ES-I3 (cell line): ENCODE measurements at regions not wholly inside any gene's neighbourhood (a gene's known extent, or its start where the extent isn't known, plus 50 kb on each side); places are given as distances from the start of the nearest gene placed in this dataset.

Experiments
- H3K36me3 ChIP-seq: 2 replicates; pipeline ENCODE4 v1.6.1; 2013; ENCODE audit warnings: mild to moderate bottlenecking, low read length, control low read depth, moderate library complexity; ENCODE audit not compliant: insufficient read depth
- H3K4me1 ChIP-seq: 2 replicates; pipeline ENCODE4 v1.6.1; 2013; ENCODE audit warnings: mild to moderate bottlenecking, control low read depth, low read length; ENCODE audit not compliant: insufficient read depth
- H3K9ac ChIP-seq: 2 replicates; pipeline ENCODE4 v1.6.1; 2013; ENCODE audit warnings: low read depth, mild to moderate bottlenecking, low read length, moderate library complexity
- H3K9me3 ChIP-seq: 2 replicates; pipeline ENCODE4 v1.6.1; 2013; ENCODE audit warnings: mild to moderate bottlenecking, low read length, moderate library complexity; ENCODE audit not compliant: control insufficient read depth, insufficient read depth

DNA sequence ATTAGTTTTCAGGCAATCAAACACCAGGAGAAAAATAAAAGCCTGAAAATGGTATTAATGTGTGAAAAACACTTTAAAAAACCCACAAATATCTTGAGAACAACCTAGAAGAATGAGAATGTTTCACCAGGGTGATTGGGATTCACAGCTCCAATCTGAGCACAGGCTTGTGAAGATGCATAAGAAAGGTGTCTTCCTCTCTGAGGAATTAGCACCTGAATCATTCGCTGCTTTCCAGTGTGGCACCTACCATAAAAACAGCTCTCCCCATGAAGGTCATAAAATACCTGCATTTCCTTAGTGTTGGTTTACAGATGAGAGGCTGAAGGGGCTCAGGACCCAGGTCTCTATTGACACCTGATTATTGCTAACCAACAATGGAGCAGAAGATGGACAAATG lies 499.7 kb upstream of the KLHL29 start:
- peaks cover 10% of the 10 kb centered on the region; the same call in 1 of the 2 replicates for H3K4me1 ChIP-seq
- H3K9ac ChIP-seq: no peak overlapping the region
- H3K9me3 ChIP-seq: peaks cover 4% of the 10 kb centered on the region; the same call in 1 of the 2 replicates
- no peaks in the 10 kb centered on the region for H3K36me3 ChIP-seq

DNA sequence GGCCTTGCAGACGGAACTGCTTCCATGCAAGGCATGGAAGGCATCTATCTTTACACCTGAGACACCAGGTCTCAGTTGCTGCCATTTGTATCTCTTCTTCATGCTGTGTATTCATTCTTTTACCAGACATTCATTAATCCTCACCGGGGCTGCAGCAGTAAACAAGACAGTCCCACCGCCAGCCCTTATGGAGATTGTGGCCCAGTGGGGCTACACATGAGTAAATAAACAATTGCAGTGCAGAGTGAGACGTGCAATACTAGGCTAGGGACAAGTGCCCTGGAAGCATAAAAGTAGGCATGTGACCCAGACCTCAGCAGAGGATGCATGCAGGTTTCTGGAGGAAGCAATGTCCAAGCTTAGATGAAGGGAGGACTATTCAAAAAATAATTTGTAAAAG lies 497.6 kb upstream of the KLHL29 start:
- no peak overlapping the region for H3K9ac ChIP-seq
- H3K4me1 ChIP-seq: peaks cover 10% of the 10 kb centered on the region; the same call in 1 of the 2 replicates
- H3K36me3 ChIP-seq: no peaks in the 10 kb centered on the region
- H3K9me3 ChIP-seq: no peaks in the 10 kb centered on the region; the same call in 1 of the 2 replicates

DNA sequence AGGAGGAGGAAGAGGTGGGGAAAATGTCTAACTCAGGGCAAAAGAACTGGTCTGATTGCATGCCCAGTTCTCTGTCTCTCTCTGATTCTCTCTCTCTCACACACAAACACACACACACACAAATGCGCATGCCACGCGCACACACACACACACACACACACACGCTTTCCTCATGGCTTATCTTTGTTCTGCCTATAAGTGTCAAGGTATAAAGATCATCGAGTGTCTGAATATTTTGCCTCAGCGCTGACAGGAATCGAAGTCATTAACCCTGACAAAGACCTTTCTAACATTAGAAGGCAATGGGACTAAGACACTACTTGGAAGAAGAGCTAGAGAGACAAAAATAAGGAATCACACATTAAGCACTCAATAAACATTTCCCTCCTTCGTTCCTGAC lies 497.1 kb upstream of the KLHL29 start:
- Histone ChIP-seq H3K9ac (no peak overlapping the region), H3K9me3 (no peaks in the 10 kb centered on the region; the same call in 1 of the 2 replicates), H3K36me3 (no peaks in the 10 kb centered on the region), H3K4me1 (peaks cover 9% of the 10 kb centered on the region; the same call in 1 of the 2 replicates)

DNA sequence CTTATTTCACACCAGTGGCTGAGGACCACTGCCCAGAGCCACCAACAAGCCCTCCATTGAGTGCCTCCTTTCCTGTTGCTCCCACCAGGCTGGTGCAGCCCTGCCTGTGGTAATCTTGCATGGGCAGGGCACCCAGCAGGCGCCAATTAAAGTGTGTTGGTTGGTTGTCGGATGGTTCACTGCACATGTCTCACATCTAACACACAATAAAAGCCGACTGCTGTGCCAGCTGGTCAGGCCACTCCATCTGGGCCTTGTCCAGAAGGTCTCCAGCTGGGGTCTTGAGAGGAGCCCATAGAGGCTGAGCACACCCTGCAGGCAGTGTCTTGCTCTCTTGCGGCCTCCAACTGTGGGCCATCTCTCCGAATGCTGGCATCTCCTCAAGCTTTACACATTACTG lies 494.8 kb upstream of the KLHL29 start:
- H3K4me1 ChIP-seq: peaks cover 7% of the 10 kb centered on the region; the same call in 1 of the 2 replicates
- no peaks in the 10 kb centered on the region; the same call in 1 of the 2 replicates for H3K9me3 ChIP-seq
- no peak overlapping the region for H3K9ac ChIP-seq
- no peaks in the 10 kb centered on the region for H3K36me3 ChIP-seq

DNA sequence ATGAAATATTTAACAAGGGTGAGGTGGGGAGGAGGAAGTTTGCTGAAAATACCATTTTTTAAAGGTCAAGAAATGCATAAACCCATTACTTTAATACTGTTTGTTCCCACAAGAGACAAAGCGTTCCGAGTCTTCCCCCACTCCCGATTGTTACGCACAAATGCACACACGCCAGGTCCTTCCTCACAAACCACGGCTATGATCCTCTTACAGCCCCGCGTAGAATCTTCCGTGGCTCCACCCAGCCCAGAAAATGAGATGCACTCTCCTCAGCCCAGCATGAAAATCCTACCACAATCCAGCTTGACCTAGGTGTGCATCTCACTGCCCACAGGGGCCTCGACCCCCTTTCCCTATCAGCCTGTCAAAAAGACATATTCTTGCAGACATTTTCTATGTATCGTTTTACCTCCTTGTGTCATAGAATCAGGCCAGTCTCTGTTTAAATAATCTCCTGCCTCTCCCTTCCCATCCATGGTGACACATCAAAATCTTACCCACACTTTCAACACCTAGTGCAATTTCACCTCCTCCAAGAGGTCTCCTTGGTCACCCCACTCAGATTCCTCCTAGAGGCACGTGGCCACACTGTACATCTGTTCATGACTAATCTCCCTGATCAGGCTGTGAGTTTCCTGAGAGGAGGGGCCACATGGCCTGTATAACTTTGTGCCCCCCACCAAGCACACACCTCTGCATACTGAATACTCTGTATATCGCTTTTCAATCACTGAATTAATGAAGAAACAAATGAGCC lies 491.0 kb upstream of the KLHL29 start:
- no peaks in the 10 kb centered on the region for H3K36me3 ChIP-seq
- H3K9me3 ChIP-seq: no peaks in the 10 kb centered on the region; the same call in 1 of the 2 replicates
- no peaks in the 10 kb centered on the region for H3K4me1 ChIP-seq
- H3K9ac ChIP-seq: no peak overlapping the region

DNA sequence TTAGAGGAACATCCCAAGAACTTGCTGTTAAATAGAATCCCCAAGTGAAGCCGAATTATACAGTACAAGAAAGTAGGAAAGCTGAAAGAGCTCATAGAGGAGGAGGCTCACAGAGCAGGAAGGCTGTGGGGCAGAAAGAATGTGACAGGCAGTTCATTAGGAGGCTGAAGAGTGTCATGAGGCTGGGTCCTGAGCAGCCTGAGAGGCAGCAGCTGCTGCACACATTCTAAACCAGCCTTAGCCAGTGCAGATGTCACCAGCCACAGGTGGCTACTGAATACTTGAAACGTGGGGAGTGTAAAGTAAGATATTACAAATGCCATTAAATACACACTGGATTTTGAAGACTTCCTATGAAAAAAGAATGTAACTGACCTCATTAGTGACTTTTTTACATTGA lies 490.2 kb upstream of the KLHL29 start:
- Histone ChIP-seq H3K9ac (no peak overlapping the region), H3K9me3 (peaks cover 2% of the 10 kb centered on the region), H3K36me3 (no peaks in the 10 kb centered on the region), H3K4me1 (no peaks in the 10 kb centered on the region)

DNA sequence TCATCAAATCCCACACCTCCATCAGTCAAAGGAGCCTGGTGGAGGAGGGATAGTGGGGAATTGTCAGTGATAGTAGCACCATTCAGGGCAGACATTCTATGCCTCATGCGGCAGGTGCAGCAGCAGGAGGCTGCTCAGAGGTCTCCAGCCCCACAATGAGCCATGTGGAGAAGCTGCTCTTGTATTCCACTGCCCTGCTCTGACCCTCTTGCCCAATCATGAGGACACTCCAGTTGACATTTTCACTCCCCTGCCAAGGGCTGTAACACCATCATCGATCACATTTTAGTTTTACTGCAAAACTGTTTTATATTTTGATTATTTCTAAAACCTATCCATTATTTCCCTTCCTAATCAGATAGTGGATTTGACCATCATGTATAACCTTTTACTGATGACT lies 487.6 kb upstream of the KLHL29 start:
- H3K9me3 ChIP-seq: peaks cover 2% of the 10 kb centered on the region; the same call in 1 of the 2 replicates

DNA sequence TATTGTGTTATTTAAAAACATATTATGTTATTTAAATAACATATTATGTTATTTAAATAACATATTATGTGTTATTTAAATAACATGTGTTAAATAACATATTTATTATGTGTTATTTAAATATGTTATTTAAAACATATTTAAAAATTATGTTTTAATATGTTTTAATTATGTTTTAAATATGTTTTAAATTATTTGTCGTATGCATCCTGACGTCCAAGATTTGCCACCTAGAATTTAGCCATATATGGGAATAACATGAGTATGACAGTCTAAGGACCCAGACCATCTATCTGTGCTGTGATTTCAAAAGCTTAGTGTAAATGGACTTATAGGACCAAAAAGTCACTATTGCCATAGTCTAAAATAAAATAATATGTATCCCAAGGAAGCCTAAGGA lies 484.3 kb upstream of the KLHL29 start:
- Histone ChIP-seq H3K36me3 (no peaks in the 10 kb centered on the region), H3K9me3 (peaks cover 2% of the 10 kb centered on the region; the same call in 1 of the 2 replicates), H3K4me1 (no peaks in the 10 kb centered on the region), H3K9ac (no peak overlapping the region)

More for the DNA sequence above, 487.6 kb upstream of the KLHL29 start:
- H3K36me3 ChIP-seq: no peaks in the 10 kb centered on the region
- no peaks in the 10 kb centered on the region for H3K4me1 ChIP-seq
- no peak overlapping the region for H3K9ac ChIP-seq

DNA sequence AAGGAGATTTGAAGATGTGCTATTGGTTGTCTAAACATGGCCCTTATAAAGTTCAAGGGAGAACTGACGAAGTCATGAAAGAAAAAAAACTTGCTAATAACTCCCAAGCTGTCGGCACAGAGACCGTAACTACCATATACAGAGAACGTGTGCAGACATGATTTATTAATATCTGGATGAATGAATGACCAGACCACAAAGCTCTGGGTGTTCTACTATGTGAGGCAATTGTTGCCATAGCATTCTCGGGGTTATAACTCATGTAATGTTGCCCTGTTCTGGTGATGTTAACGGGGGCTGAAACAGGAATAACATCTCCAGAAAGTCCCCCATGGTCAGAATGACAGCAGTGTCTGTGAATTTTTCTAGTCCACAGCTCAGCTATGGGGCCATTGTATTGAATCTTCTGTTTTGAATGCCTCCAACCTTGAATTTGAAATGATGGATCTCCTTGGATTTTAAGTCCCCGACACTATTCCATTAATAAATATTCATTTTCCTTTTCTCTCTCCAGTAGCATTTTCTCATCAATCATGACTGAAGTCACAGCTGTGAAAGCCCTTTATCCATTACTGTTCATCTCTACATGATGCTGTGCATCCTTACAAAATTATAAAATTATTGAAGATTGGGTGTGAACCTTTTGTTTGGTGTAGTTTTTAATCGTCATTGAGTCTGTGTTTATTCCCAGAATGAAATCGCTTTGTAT lies 483.4 kb upstream of the KLHL29 start:
- H3K9me3 ChIP-seq: peaks cover 2% of the 10 kb centered on the region; the same call in 1 of the 2 replicates
- H3K36me3 ChIP-seq: no peaks in the 10 kb centered on the region
- no peaks in the 10 kb centered on the region for H3K4me1 ChIP-seq
- H3K9ac ChIP-seq: no peak overlapping the region

DNA sequence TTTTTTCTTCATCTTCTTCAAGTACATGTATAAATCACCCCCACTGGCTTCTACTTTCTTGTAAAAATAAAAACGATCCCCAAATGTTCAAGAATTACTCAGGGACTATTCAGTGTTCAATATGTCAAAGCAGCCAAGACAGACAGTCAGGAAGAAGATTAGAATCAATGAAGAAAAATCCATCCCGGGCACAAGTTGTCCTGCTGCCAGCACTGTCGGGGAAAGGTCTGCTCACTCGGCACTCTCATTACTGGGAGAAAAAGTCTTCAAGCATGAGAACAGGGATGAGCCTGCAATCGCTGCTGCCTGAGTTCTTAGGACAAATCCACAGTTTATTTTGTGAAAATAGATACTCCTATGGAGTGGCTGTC lies 482.8 kb upstream of the KLHL29 start:
- Histone ChIP-seq H3K36me3 (no peaks in the 10 kb centered on the region), H3K9ac (no peak overlapping the region), H3K9me3 (peaks cover 2% of the 10 kb centered on the region; the same call in 1 of the 2 replicates), H3K4me1 (no peaks in the 10 kb centered on the region)

DNA sequence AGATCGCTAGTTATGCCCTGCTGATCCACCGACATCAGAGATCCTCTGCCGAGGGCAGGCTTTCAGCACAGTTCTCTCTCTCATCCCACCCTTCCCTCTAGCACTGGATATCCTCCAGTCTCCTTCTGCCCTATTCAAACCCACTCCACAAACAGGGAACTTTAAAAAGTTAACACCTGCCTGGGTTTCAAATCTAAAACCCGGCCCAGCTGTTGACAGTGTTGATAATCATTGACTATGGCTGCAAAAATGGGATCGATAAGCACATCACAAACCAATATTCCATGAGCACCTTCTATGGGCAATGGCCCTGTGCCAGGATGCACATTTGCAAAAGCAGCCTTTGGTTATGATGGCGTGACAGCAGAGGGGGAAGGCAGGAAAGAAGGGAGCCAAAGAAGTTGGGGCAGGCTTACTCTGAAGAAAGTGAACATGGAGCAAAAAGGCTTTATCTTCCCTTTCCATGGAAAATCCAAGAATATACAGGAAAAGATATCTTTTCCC lies 482.3 kb upstream of the KLHL29 start:
- H3K9me3 ChIP-seq: peaks cover 2% of the 10 kb centered on the region; the same call in 1 of the 2 replicates
- H3K36me3 ChIP-seq: no peaks in the 10 kb centered on the region
- H3K9ac ChIP-seq: no peak overlapping the region
- no peaks in the 10 kb centered on the region for H3K4me1 ChIP-seq

DNA sequence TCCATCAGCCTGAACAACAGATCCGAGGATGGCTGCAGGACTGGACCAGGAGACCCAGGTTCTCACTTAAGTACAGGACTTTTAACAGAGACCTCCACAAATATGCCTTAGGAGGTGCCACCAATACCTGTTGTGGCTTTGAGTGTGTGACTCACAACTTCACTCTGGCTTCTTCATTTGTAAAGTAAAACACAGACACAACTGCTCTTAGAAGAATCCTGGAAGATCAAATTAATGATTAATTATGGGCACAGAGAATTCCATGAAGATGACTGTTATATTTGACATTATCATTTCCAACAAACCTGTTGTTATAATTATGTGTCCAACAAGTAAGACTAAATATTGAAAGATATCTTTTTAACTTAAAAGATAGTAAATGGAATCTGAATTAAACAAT lies 481.4 kb upstream of the KLHL29 start:
- Histone ChIP-seq H3K4me1 (no peaks in the 10 kb centered on the region), H3K9ac (no peak overlapping the region), H3K9me3 (peaks cover 2% of the 10 kb centered on the region; the same call in 1 of the 2 replicates), H3K36me3 (no peaks in the 10 kb centered on the region)

DNA sequence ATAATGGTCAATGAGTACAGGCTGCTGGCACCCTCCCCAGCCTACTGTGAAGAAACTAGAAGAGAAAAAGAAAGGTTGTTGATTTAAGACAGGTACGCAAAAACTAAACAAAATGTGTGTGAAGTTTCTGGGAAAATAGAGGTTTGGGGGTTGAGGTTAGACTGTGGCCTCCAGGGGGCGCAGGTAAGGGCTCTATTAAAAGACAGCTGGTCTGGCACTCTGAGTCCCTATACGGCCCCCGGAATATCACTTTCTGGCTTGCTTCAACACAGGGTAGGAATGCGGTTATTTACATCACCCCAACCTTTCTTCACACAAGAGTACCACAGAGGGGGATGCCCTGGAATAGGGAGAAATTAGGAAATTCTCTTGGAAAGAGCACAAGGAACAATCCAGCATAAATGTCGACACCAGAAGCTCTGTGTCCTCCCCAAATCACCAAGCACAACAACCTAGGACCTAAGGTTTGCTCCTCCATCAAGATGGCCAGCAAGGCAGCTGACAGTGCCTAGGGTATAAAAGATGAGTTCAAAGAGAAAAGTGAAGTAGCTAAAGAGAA lies 480.8 kb upstream of the KLHL29 start:
- no peaks in the 10 kb centered on the region for H3K36me3 ChIP-seq
- H3K9ac ChIP-seq: no peak overlapping the region
- no peaks in the 10 kb centered on the region for H3K4me1 ChIP-seq
- peaks cover under 1% of the 10 kb centered on the region; the same call in 1 of the 2 replicates for H3K9me3 ChIP-seq

DNA sequence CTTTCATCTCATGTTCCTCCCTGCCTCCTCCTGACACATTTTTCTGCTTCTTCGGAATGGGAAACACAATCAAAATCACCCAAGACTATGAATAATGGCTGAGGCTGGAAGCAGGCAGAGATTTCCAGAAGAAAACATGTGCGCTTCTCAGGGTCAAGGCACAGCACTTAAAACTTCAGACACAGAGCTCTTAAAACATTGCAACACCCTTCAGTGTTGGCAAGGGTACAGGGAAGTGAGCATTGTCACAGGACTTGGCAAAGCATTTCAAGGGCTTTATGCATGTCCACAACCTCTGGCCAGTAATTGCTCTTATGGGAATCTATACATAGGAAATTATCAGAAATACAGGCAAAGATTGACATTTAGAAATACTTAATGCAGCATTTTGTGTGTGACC lies 477.6 kb upstream of the KLHL29 start:
- Histone ChIP-seq H3K9ac (no peak overlapping the region), H3K4me1 (no peaks in the 10 kb centered on the region)

More for the DNA sequence above, 477.6 kb upstream of the KLHL29 start:
- H3K36me3 ChIP-seq: no peaks in the 10 kb centered on the region
- no peaks in the 10 kb centered on the region for H3K9me3 ChIP-seq
